ENCODE measurements at regions not wholly inside any gene's neighbourhood (a gene's known extent, or its start where the extent isn't known, plus 50 kb on each side); places are given as distances from the start of the nearest gene placed in this dataset.

- TF ChIP-seq CTCF (IDR thresholded peaks at IDR 0.05) (no peak), ZFX (IDR thresholded peaks at IDR 0.05; ENCODE audit: borderline replicate concordance) (no peak)
Observed at GRCh38 chr5:42982107-42982622, 58.0 kb downstream of the ANXA2R start.

Measured in 22Rv1 (cell line).